ENCODE measurements at regions not wholly inside any gene's neighbourhood (a gene's known extent, or its start where the extent isn't known, plus 50 kb on each side); places are given as distances from the start of the nearest gene placed in this dataset.

DNA sequence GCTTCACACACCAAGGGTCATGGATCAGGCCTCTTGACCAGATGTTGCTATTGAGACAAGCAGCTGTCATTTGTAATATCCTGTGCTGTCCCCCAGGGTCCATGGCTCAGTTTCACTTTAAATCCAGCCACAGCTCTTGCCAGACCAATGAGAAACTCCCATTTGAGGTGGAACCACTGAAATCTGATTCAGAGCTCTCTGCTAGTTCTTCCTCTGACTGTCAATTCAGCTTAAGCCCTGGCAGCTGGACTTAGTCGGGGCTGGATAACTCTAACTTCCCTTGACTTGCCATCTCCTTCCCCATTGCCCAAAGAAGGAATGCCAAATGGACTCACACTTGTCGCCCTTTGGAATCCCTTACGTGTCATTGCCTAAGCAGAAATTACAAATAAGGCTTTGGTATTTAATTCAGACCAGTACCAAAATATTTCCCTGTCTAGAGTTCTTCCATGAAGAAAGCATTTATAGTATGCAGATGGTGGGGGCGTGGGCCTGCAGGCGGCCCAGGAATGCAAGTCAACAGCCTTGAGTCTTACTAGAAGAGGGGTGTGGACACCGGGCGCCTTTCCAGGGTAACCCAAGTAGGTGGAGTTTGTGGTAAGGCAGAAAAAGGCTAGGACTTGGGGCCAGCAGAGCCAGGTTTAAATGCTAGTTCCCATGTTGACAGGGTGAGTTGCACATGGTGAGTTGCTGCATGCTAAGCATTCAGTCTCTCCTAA, 96.9 kb upstream of the TMPO start:
- DNase-seq (ENCODE audit: low read depth in 2 of 3, low spot score in 1 of 3), result no peak

DNA sequence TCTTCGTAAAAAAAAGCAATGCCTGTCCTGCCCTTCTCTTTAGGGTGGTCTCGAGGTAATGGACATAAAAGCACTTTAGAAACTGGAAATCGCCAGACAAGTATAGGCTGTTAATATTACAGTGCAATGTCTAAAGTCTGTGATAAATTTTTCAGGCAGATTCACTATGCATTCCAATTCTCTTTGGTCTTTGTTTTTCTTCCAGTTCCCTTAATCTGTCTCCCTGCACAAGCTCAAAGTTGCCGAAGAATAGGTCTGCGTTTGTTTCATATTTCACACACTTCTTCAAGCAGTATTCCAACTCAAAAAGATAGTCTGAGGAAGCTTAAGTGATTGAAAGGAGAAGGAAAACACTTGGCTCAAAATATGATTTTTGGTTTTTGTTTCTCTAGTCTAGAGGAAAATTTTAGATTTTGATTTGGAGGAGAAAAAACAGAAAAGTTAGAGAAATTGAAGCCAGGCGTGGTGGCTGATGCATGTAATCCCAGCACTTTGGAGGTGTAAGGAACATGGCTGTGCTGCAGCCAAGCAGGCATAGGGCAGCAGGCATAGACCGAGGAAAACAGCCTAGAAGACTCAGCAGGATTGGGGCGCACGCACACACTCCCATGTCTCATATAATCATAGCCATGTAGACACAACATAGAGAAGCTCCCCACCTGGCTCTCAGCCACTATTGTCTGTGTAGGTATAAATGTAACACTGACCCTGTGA, 96.2 kb upstream of the TMPO start:
- no peak for DNase-seq (ENCODE audit: low read depth in 2 of 3, low spot score in 1 of 3)

DNA sequence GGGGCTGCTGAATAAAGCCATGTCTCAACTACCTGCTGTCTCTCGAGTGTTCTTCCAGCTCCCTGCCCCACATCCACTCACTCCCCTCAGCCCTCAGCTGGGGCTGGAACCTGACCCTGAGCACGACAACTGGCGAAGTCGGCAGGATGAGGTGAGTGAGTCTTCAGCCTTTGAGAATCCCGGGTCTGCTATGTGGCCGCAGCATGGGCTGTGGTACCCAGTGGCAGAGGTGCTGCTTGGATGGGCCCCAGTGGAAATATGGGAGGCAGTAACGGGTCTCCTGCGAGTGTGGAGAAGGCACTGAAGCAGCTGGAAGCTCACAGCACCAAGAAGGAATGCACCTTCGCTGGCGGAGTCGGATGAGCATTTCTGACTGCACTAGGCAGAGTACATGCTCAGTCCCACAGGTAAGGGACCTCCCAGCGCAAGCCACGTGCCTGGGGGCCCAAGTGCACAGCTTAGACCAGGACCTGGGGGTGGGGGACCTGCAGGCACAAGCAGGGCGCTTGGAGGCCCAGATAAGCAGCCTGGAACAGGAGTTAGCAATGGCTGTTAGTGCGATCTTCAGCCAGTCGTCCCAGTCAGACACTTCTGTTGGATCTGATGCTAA, 95.5 kb upstream of the TMPO start:
- DNase-seq (ENCODE audit: low read depth in 2 of 3, low spot score in 1 of 3), result no peak

DNA sequence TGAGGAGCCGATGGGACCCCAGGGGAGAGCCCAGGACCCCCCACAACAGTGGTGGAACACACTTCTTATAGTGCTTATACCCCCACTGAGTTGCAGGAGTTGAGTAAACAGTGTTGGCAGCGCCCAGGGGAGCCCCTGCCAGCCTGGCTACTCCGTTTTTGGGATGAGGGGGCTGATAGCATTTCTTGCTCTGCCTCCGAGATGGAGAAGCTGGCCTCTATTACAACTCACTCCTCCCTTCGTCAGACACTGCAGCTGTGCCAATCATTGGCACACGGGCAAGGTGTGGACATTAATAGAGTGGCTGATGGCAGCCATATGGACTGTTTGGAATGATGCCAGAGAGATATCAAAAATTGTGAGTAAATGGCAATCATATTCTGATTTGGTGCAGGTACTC, 94.9 kb upstream of the TMPO start:
- DNase-seq (ENCODE audit: low read depth in 2 of 3, low spot score in 1 of 3), result no peak

DNA sequence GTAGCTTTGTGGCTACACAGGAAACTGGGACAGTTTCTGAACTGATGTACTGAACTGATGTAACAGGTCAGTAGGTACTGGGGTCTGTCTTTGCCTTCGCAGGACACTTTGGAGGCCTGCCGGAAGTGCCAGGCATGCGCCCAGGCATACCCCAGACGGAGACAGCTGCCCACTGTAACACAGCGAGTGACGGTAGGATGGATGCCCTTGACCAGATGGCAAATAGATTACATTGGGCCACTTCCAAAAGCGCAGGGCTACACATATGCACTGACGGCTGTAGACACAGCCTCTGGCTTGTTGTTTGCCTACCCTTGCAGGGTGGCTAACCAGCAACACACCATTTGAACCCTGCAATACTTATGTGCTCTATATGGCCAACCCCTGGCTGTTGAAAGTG, 94.1 kb upstream of the TMPO start:
- DNase-seq (ENCODE audit: low read depth in 2 of 3, low spot score in 1 of 3), result no peak

DNA sequence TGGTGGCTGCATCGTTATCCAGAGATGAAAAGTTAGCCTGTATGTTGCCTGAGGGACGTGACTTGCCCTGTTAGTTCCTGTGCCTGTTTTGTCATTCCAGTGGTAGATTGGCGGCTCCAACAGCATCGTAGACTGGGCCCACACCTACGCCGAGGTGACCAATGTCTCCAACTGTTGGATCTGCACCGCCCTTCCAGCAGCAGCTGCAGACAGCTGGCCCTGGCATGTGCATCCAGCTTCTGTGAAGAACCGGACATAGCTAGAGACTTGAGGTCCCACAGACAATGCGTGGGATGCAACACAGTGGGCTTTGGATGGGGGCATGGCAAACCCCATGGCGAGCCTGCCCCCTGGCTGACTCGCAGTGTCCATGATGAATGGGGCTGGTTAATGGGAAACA, 93.0 kb upstream of the TMPO start:
- DNase-seq (ENCODE audit: low read depth in 2 of 3, low spot score in 1 of 3), result no peak

DNA sequence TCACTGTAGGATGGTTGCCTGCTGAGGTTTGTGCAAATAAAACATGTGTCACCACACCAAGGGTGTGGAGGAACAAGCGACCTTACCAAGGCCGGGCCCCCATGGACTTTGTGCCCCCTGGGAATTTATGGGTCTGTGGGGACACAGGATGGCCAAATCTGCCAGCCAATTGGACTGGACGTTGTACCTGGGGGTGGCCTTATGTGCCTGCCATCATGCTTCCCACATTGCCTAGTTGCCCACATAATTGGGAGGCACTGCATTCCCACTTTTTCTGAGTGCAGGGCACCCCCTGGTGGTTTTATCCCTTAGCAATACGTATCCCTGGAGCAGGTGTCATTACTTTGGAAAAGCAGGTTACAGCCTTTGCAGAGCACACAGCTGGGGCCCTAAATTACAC, 92.6 kb upstream of the TMPO start:
- no peak for DNase-seq (ENCODE audit: low read depth in 2 of 3, low spot score in 1 of 3)

DNA sequence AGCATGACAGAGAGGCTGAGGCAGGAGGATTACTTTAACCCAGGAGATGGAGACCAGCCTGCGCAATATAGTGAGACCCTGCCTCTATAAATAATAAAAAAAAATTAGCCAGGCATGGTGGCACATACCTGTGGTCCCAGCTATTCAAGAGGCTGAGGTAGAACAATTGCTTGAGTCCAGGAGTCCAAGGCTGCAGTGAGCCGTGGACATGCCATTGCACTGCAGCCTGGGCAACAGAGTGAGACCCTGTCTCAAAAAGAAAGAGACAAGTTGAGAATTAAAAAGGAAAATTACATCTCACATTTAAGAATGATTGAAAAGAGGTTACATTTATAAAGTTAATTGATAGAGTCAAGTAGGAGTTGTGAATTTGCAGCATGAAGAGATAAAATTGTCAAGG, 91.4 kb upstream of the TMPO start:
- DNase-seq (ENCODE audit: low read depth in 2 of 3, low spot score in 1 of 3), result no peak

DNA sequence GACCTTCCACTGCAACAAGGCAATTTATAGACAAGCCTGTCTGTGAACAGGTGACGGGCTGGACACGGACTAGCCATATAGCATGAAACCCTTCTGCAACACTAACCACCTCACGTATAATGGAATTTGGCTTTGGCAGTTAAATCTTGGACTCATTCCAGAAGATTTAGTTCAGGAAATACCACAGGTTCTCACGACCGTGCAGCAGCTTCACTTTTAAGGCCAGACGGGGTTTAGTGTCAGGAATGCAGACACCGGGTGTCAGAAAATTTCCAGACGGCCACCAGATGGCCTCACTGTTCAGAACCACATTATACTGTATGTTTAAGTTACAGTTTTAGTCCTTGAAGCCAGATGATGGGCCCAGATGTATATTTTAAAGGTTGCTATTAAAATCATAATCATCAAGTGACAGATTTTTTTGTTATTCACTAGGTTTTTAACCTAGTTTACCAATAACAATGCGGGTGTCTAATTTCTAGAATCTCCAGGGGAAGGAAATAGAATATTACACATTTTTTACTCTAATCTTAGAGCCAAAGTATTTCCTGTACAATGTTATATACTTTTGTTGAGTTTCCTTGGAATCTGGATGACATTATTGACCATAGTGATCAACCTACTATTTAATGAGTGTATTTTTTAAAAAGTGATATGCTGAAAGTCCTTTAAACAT, 90.5 kb upstream of the TMPO start:
- peak; percentile 26 to 52 (median 35) for DNase-seq (ENCODE audit: low read depth in 2 of 3, low spot score in 1 of 3)

DNA sequence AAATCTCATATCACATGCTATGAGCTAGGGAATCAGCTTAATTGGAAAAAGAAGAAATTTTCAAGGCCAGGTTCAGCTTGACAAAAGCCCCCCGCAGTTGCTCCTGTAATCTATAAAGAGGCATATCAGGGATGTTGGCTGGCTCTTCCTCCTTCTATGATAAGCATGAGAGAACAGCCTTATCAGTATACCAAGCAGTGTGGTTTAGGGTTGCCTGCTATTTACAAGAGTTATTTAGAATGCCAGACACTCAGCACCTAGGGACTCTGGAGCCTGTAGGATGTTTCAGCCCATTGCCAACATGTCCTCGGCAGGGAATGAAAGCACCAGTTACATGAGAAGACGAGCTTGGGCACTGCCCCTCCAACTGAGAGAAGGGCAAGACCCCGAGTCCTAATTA, 89.5 kb upstream of the TMPO start:
- DNase-seq (ENCODE audit: low read depth in 2 of 3, low spot score in 1 of 3), result no peak

DNA sequence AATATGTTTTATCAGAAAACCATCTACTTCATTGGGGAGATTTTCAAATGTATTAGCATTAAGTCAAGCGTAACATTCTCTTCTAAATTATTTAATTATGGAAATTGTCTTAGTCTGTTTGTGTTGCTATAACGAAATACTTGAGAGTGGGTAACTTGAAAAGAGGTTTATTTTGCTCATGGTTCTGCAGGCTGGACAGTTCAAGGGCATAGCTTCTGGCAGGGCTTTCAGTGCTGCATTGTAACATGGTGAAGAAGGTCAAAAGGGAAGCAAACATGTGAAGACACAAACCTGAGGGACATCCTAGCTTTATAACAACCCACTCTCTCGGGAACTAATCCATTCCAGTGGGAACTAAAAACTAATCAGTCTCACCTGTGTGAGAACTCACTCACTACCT, 84.3 kb upstream of the TMPO start:
- DNase-seq (ENCODE audit: low read depth in 2 of 3, low spot score in 1 of 3), result no peak

DNA sequence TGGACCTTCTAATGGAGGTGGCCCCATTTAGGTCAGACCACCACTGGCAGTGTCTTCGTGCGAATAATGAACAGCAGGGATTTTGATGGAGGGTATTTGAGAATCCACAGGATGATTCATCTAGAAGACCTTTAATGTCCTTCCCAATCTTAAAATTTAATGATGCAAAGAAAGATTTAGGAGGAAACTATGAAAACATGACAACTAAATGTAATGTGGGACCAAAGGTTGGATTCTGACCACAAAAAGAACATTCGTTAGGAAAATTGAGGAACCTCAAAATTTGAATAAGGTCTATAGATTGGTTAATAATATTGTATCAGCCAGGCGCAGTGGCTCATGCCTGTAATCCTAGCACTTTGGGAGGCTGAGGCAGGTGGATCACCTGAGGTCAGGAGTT, 78.2 kb upstream of the TMPO start:
- DNase-seq (ENCODE audit: low read depth in 2 of 3, low spot score in 1 of 3), result no peak

DNA sequence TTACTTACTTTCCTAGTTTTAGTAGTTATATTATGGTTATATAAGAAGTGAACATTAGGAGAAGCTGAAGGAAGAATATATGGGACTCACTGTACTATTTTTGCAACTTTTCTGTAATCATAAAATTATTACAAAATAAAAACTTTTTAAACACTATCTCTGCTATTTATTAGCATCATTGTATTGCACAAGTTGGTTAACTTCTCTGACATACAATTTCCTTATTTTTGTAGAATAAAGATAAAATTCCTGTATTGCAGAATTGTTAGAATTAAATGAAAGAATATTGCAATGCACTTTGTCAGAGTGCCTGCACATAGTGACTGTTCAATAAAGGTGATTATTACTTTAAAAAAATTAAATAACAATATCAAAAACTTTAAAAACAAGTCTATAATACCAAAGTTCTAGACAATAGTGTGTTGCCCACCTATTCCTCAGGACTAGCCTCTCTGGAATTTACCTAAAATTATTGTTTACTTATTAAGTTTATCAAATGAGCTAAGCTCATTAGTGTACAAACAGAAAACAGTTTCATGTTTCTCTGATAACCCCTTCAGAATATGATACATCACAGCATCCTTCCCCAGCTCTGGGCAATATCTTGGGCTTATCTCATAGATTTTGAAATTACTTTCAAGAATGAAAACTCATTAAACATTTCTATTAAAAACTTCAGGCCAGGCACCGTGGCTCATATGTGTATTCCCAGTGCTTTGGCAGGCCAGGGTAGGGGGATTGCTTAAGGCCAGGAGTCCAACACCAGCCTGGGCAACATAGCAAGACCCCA, 77.4 kb upstream of the TMPO start:
- DNase-seq (ENCODE audit: low read depth in 2 of 3, low spot score in 1 of 3), result no peak

DNA sequence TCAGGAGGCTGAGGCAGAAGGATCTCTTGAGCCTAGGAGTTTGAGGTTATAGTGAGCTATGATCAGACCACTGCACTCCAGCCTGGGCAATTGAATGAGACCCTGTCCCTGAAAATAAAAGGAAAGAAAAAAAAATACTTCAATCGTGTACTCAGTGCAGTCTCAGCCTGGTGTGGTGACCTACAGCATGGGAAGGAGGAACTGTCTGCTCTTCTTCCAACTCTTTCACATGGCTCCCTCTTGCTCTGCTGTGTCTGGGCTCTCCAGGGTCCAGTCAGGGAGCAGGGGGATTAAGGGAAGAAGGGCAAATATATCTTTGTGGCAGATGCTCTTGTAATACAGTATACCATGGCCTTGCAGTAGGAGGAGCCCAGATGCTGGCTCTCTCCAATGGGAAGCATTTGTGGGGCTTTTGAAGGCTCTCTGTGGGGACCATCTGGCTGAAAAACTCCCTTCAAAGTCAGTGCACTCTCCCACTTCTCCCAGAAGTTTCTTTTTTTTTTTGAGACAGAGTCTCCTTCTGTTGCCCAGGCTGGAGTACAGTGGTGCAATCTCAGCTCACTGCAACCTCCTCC, 76.6 kb upstream of the TMPO start:
- no peak for DNase-seq (ENCODE audit: low read depth in 2 of 3, low spot score in 1 of 3)

DNA sequence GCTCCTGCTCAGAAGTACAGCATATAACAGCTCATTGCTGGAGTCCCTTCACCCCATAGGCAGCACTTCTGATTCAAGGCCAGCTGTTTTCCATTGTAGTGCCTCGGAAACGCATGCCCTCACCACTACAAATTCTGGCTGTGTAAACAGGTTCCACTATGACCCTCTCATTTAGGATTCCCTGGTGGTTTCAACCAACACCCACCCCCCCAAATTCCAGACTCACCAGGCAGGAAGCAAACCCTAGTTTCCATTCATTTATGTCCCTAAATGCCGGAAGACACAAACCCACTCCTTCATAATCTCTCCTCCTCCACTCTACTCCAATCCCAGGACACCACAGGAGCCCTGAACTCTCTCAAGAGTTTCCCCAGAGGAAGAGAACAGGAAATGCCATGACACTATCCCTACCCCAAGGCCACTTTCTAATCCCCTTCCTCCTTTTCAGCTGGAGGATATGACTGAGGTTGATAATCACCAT, 75.9 kb upstream of the TMPO start:
- no peak for DNase-seq (ENCODE audit: low read depth in 2 of 3, low spot score in 1 of 3)

DNA sequence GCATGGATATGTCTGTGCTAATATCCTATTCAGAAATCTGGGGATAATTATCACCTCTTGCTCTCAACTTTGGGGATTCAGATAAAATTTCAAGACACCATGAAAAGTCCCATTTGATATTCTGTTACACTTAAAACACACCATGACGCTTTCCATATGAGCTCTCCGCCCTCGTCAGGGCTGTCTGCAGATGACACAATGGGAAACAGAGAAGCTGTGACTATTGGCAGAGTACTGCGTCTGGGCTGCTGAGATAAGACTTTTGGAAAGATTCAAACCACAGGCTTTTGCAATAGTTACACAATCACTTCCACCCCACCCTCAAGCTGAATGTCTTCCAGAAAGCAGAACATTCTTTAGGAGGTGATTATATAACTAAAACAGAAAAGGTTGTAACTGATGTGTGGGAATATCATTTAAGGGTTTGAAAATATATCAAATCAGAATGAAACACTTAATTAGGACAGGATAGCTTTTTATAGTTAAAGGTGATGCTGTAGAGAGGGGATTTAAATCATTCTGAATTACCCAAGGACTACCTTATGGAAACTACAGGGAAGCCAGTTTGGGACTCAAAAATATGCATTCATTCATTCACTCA, 75.3 kb upstream of the TMPO start:
- peak in 1 of 3 donors; percentile 8 for DNase-seq (ENCODE audit: low read depth in 2 of 3, low spot score in 1 of 3)

DNA sequence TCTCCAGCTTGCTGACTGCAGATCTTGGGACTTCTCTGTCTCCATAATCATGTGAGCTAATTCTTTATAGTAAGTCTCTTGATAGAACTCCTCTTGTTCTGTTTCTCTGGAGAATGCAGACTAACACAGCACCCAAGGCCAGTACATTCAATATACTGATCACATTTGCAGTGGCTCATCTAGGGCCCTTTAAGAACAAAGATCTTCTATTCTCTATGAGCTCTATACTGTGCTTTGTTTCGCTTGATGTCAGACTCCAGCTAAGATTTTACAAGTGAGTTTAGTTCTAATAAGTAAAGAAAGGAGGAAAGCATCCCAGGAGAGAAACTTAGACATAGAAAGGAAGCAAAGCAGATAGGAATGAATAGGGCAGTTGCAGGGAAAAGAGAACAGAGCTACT, 69.3 kb upstream of the TMPO start:
- no peak for DNase-seq (ENCODE audit: low read depth in 2 of 3, low spot score in 1 of 3)

DNA sequence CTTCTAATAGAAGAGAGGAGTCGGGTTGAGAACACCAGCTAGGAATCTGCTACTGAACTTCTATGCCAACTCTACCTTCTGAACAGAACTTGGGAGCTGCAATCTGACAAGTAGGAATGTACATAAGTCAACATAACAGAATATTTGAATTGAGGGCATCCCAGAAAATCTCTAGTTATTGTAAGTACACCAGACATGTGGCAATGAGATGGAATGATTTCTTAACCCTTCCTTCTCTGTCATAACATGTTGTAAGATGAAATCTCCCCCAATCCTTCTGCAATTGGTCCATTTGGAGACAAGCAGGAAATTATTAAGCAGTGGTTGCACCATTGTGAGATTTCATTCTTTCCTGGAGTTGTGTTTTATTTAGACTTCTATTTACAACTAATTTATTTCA, 68.7 kb upstream of the TMPO start:
- no peak for DNase-seq (ENCODE audit: low read depth in 2 of 3, low spot score in 1 of 3)

DNA sequence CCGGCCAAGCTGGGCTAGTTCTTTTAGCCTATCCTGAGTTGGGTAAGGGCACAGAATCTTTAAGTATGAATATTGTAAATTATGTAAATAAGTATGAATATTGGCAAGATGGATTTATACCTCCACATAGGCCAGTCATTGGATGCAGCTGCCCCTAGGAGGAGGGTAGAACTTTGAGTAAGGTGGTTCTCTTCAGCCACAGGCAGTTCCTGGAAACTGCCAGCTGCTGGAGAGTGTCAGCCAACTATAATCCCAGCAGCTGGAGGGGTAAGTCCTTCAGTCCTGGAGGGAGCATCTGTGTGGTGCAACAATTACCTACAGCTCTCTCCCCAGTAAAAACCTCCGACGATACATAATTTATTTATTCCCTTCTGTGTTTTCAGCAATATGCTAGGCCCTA, 65.8 kb upstream of the TMPO start:
- no peak for DNase-seq (ENCODE audit: low read depth in 2 of 3, low spot score in 1 of 3)

DNA sequence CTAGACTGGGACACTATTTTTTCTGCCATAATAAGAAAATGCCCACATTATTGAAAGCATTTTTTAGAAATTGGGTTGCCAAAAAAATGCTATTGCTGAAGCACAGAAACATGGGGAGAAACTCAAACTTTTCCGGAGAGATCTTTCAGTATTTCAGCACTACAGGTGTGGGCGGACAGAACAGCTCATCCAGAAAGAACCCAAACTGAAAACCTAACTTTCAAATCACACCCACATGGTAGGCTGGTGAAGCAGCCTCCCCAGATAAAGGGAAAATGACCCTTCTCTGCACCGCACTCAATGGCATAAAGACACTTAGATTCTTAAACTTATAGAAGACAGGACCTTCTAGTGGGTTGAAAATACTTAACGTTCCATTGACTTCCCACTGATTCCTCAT, 62.3 kb upstream of the TMPO start:
- DNase-seq (ENCODE audit: low read depth in 2 of 3, low spot score in 1 of 3), result peak in 2 of 3 donors; percentile 2 to 22

Measured in stimulated activated CD4-positive, alpha-beta T cell treated with anti-CD3 and anti-CD28 coated beads, Interleukin-12 subunit alpha, Interleukin-12 subunit beta, amount 100 ng/mL, for 48 hours (primary cell).